Right lobe of liver (tissue), 6 donors: ENCODE measurements at regions not wholly inside any gene's neighbourhood (a gene's known extent, or its start where the extent isn't known, plus 50 kb on each side); places are given as distances from the start of the nearest gene placed in this dataset.
A peak's percentile ranks its signal among the peaks of the same experiment; 100 is the strongest.

Experiments
- ATAC-seq, 4 donors: fragments of 200-7000 bp; cut with Tn5 transposase; one replicate each; pipeline ENCODE4 v1.9.1; 2020; ENCODE audit warnings: mild to moderate bottlenecking in 4 of 4, moderate library complexity in 4 of 4
- DNase-seq, 3 donors: peaks; one replicate each; pipeline ENCODE4 v3.0.0-alpha.2; 2020
- H3K27ac ChIP-seq, 3 donors: fragments of 200-600 bp; one replicate each; pipeline ENCODE4 v1.8.0; 2022
- H3K27me3 ChIP-seq, 2 donors: fragments of 200-600 bp; one replicate each; pipeline ENCODE4 v1.8.0; 2022
- H3K36me3 ChIP-seq, 4 donors: fragments of 200-600 bp; sonication (generic) in 1 of 4; one replicate each; pipeline versions ENCODE4 v1.5.1 to v1.8.0; 2017 to 2022; ENCODE audit warnings: control low read depth in 1 of 4
- H3K4me1 ChIP-seq, 4 donors: fragments of 200-600 bp; sonication (generic) in 1 of 4; one replicate each; pipeline versions ENCODE4 v1.5.1 to v1.8.0; 2017 to 2022; ENCODE audit warnings: control low read depth in 1 of 4
- H3K4me3 ChIP-seq, 3 donors: fragments of 200-600 bp; one replicate each; pipeline ENCODE4 v1.8.0; 2022
- H3K9me3 ChIP-seq, 4 donors: fragments of 200-600 bp; sonication (generic) in 1 of 4; one replicate each; pipeline versions ENCODE4 v1.5.1 to v1.8.0; 2017 to 2022; ENCODE audit warnings: control low read depth in 1 of 4
- POLR2A ChIP-seq: fragments of 450-650 bp; IDR thresholded peaks from one replicate; pipeline ENCODE4 v1.6.1; 2017; ENCODE audit warnings: antibody characterized with exemption, mild to moderate bottlenecking
- WGBS: methylation state at CpG from one replicate; pipeline ENCODE4 v1.1.6; 2018; ENCODE audit warnings: low coverage, low lambda C conversion rate; ENCODE audit not compliant: insufficient coverage; ENCODE audit errors: missing lambda C conversion rate; 5-methylcytosine and 5-hydroxymethylcytosine counted together
- intact Hi-C, 2 donors: fragments of 100-400 bp; cut with DNase I; formaldehyde crosslinking; loops; one replicate each; pipeline versions ENCODE4 v1.11.2 to v1.14.1; 2022
- TF ChIP-seq, protein P1 (sequence below), 4 donors: fragments of 200-600 bp in 3 of 4; fragments of 450-650 bp in 1 of 4; IDR thresholded peaks; one replicate each; pipeline versions ENCODE4 v1.5.1 to v1.8.0; 2016 to 2022; ENCODE audit warnings: antibody characterized with exemption in 4 of 4, mild to moderate bottlenecking in 2 of 4
- donor health status: DM: no; HTN: yes; CAD: no.
- donor health status: DM: no; HTN: no; CAD: no.
- donor health status: DM: no; HTN: no; CAD: no.
- donor health status: DM: no; HTN: yes; CAD: no.
- donor health status: DM: no; HTN: yes; CAD: no.

DNA sequence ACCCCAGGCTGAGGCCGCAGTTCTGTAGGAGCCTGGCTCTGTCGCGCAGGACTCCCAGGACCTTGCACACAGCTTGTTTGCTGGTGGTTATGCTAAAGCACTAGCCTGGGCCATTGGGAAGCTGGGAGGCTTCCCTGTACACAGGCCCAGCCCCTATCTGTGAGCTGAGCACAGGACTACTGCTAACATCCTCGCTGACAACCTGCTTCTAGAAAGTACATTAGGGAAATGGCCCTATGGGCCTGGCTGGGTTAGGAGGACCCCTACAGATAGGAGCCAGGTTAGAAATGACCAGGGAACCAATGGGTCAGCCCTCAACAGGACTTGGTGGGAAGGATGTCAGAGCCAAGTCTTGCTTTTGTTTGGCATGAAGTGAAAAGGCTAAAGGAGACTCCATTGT lies 219.4 kb upstream of the LNX1 start:
- intact Hi-C loops: loop anchor here in 1 of 2 donors (10.0 kb wide), 1 partner anchor 414 kb away; the partner anchor contains the start of gene PDGFRA
- WGBS: 100% methylated on average over 1 of the region's 4 CpGs
- H3K4me1 ChIP-seq: no peaks in the 10 kb centered on the region
- DNase-seq (no peak), ATAC-seq (no peak)
- TF ChIP-seq, protein P1, sequence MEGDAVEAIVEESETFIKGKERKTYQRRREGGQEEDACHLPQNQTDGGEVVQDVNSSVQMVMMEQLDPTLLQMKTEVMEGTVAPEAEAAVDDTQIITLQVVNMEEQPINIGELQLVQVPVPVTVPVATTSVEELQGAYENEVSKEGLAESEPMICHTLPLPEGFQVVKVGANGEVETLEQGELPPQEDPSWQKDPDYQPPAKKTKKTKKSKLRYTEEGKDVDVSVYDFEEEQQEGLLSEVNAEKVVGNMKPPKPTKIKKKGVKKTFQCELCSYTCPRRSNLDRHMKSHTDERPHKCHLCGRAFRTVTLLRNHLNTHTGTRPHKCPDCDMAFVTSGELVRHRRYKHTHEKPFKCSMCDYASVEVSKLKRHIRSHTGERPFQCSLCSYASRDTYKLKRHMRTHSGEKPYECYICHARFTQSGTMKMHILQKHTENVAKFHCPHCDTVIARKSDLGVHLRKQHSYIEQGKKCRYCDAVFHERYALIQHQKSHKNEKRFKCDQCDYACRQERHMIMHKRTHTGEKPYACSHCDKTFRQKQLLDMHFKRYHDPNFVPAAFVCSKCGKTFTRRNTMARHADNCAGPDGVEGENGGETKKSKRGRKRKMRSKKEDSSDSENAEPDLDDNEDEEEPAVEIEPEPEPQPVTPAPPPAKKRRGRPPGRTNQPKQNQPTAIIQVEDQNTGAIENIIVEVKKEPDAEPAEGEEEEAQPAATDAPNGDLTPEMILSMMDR (IDR thresholded peaks at IDR 0.05): no peak
- no peak for TF ChIP-seq POLR2A
- H3K4me3 ChIP-seq: no peak overlapping the region
- no peak overlapping the region for H3K27ac ChIP-seq
- no peaks in the 10 kb centered on the region for H3K9me3 ChIP-seq
- H3K36me3 ChIP-seq: no peaks in the 10 kb centered on the region
- H3K27me3 ChIP-seq: no peaks in the 10 kb centered on the region

DNA sequence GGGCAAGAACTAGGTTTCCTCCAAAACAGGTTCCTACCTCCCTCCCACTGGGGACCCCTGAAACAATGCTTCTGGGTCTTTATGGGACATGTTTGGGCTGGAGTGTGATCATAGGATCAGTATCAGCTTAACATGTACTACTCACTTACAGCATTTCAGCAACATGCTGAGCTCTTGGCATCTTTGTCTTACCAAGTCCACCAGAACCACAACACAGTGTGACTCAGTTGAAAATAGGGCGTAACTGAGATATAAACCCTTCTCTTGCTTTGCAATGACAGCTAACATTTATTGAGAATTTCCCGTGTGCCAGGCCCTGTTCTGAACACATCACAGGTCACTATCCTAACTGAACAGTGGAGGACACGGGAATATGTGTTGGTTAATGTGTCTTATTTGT lies 218.5 kb upstream of the LNX1 start:
- 88% methylated on average over 3 of the region's 3 CpGs for WGBS
- H3K4me3 ChIP-seq: no peak overlapping the region
- no peak for TF ChIP-seq POLR2A
- TF ChIP-seq, protein P1 (IDR thresholded peaks at IDR 0.05): no peak
- H3K27me3 ChIP-seq: no peaks in the 10 kb centered on the region
- H3K9me3 ChIP-seq: no peaks in the 10 kb centered on the region
- H3K36me3 ChIP-seq: no peaks in the 10 kb centered on the region
- no peak overlapping the region for H3K27ac ChIP-seq
- no peaks in the 10 kb centered on the region for H3K4me1 ChIP-seq
- intact Hi-C loops: loop anchor here in 1 of 2 donors (10.0 kb wide), 1 partner anchor 415 kb away; the partner anchor contains the start of gene PDGFRA
- no peak for DNase-seq
- ATAC-seq: no peak

DNA sequence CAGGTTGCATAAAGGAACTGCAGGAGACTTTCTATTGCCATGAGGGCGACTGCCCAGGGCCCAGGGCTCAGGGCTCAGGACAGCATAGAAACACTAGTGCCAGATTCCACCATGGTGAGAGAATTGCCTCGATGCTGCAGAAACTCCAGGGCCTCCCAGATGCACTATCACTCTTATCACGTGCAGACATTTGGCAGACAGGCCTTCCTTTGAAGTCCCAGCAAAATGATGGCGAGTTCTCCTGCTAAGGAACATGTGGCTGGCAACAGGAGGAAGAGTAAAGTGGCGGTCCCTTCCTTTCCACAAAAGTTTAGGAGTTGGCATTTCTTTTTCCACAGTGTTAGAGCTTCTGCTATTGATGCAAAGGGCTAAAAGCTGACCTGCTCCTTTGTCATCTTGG lies 214.0 kb upstream of the LNX1 start:
- H3K4me3 ChIP-seq: no peak overlapping the region
- ATAC-seq (no peak), DNase-seq (no peak)
- TF ChIP-seq, protein P1 (IDR thresholded peaks at IDR 0.05): no peak
- no peak for TF ChIP-seq POLR2A
- no peaks in the 10 kb centered on the region for H3K9me3 ChIP-seq
- intact Hi-C loops: no loop called here
- no peaks in the 10 kb centered on the region for H3K4me1 ChIP-seq
- no peak overlapping the region for H3K27ac ChIP-seq
- 80% methylated on average over 3 of the region's 5 CpGs for WGBS
- H3K27me3 ChIP-seq: no peaks in the 10 kb centered on the region
- no peaks in the 10 kb centered on the region for H3K36me3 ChIP-seq

DNA sequence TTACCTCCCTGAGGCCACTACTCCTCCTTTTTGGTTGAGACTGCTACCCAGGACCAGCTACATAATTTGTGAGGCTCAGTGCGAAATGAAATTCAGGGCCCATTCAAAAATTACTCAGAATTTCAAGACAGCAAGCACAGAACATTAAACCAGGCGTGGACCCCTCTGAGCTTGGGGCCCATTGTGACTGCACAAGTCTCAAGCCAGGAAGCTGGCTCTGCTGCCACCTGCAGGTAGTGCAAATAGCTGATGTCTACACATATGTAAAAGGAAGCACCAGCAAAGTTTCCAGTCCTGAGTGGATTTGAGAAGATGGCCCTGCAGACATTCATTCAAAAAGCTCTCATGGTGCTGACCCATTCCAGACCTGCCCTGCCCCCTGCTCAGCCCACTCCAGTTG lies 213.4 kb upstream of the LNX1 start:
- Histone ChIP-seq H3K4me3 (no peak overlapping the region), H3K36me3 (no peaks in the 10 kb centered on the region), H3K27ac (no peak overlapping the region), H3K9me3 (no peaks in the 10 kb centered on the region), H3K27me3 (no peaks in the 10 kb centered on the region), H3K4me1 (no peaks in the 10 kb centered on the region)
- intact Hi-C loops: no loop called here
- 37% methylated on average over 2 of the region's 2 CpGs for WGBS
- TF ChIP-seq, protein P1 (IDR thresholded peaks at IDR 0.05): peak; percentile 61 to 69 (median 67)
- no peak for TF ChIP-seq POLR2A
- ATAC-seq (peak; percentile 88 to 95 (median 93)), DNase-seq (peak; percentile 61 to 69 (median 65))

DNA sequence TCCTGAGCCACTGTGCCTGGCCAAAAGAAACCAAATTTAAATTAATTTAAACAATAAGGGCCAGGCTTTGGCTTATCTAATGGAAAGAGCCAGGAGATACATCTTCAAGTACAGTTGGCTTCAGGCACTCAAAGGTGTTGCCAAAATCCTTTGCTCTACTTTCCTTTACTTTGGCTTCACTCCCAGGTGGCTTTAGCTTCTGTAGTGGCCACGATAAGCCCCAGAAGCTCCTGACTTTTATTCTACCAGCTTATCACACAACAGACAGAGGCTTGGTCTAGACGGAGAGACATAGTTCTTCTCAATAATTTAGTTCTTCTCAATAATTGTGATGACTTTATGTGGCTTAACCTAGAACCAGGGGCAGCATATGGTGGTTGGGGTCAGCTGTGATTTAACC lies 211.2 kb upstream of the LNX1 start:
- DNase-seq: no peak
- Histone ChIP-seq H3K27me3 (no peaks in the 10 kb centered on the region), H3K4me1 (no peaks in the 10 kb centered on the region), H3K36me3 (no peaks in the 10 kb centered on the region), H3K9me3 (no peaks in the 10 kb centered on the region), H3K27ac (no peak overlapping the region), H3K4me3 (no peak overlapping the region)
- peak; percentile 42 to 76 (median 59) for ATAC-seq
- intact Hi-C loops: no loop called here
- TF ChIP-seq, protein P1 (IDR thresholded peaks at IDR 0.05): no peak
- 20% methylated on average over 2 of the region's 2 CpGs for WGBS
